GM10248 (cell line): ENCODE measurements at regions not wholly inside any gene's neighbourhood (a gene's known extent, or its start where the extent isn't known, plus 50 kb on each side); places are given as distances from the start of the nearest gene placed in this dataset.

Source experiments
- CTCF ChIA-PET: fragments of 300-600 bp; sonication (Branson Sonifier 250); formaldehyde crosslinking; extraction: SDS; loops from one replicate; lab custom pipeline; 2021; ENCODE audit warnings: antibody characterized with exemption; lab: Yijun Ruan, JAX
- POLR2A ChIA-PET: fragments of 350-650 bp; sonication (Branson Sonifier 250); formaldehyde crosslinking; extraction: SDS; loops from one replicate; lab custom pipeline; 2020; ENCODE audit warnings: antibody characterized with exemption; lab: Yijun Ruan, JAX
- DNase-seq: peaks from one replicate; pipeline ENCODE4 v3.0.0; 2012; ENCODE audit errors: extremely low spot score
- CTCF ChIP-seq: IDR thresholded peaks from 2 replicates; pipeline ENCODE4 v1.5.1; 2012; ENCODE audit warnings: mild to moderate bottlenecking, low read depth; ENCODE audit errors: extremely low read depth, missing control alignments, control extremely low read depth

DNA sequence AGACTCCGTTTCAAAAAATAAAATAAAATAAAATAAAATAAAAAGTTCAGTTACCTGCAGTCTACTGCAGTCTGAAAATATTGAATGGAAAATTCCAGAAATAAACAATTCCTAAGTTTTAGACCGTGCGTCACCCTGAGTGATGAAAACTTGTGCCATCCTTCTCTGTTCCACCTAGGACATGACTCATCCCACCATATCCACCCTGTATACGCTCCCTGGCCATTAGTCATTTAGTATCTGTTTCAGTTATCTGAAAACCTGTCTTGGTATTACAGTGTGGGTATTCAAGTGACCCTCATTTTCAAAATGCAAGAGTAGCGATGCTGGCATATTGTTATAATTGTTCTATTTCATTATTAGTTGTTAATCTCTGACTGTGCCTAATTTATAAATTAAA, 51.8 kb upstream of the TEX48 start:
- DNase-seq: no peak
- CTCF ChIA-PET: interaction anchor here (1.0 kb wide), 1 partner anchor 281 kb away, joined by 3 read pairs; no protein-coding TSS in a partner anchor
- POLR2A ChIA-PET: no interaction called here
- no peak for TF ChIP-seq CTCF

DNA sequence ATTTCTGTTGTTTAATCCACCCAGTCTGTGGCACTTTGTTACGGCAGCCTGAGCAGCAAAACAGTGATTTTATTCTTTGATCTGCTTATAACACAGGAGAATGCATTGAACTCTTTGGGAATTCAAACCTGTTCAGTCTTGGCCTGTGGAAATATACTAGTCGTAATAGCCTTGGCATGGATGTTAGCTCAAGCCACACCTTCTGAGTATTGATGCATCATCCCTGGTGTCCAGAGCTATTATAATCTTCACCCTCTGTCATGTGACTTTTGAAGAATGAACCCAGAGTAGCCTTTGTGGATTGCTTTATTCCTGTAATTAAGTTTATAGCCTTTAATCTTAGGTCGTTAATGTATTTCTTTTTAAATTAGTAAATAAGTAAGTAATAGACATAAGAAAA, 50.8 kb upstream of the TEX48 start:
- ChIA-PET POLR2A (no interaction called here), CTCF (interaction anchor here (0.7 to 1.0 kb wide), 3 partner anchors 26 to 282 kb away, joined by 3 read pairs; no protein-coding TSS in a partner anchor)
- no peak for DNase-seq
- no peak for TF ChIP-seq CTCF
